ENCODE measurements at regions not wholly inside any gene's neighbourhood (a gene's known extent, or its start where the extent isn't known, plus 50 kb on each side); places are given as distances from the start of the nearest gene placed in this dataset.

DNA sequence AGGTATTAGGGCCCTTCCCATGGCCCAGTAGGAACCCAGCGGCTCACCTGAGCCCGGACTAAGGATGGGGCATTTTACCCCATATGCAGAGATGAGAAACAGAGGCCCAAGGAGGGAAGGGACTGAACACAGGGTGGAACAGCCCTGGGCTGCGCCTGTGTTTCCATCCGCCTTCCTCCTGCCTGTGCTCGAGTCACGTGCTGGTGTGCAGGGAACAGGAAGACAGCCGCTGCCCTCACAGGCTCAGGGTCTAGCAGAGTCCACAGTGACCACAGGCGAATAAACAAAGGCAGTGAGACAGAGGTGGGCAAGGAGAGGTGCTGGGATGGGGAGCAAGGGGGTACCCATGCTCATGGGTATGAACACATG lies 129.4 kb downstream of the C9orf50 start:
- no peaks in the 10 kb centered on the region for H3K36me3 Mint-ChIP-seq
- no peak for ATAC-seq
- no peaks in the 10 kb centered on the region for H3K9me3 Mint-ChIP-seq
- DNase-seq: no peak
- peaks cover 0 to 2% (median 0%) of the 10 kb centered on the region in 5 donors for H3K27me3 Mint-ChIP-seq
- H3K27ac Mint-ChIP-seq: peak overlapping the region in 4 of 10 donors; percentile 15 to 85 (median 64)
- H3K4me1 Mint-ChIP-seq: peaks cover 30 to 65% (median 48%) of the 10 kb centered on the region in 4 donors
- no peak overlapping the region for H3K4me3 Mint-ChIP-seq
- POLR2A ChIA-PET: interaction anchor here (2.1 kb wide), 1 partner anchor 31 kb away, joined by 6 read pairs; no protein-coding TSS in a partner anchor

DNA sequence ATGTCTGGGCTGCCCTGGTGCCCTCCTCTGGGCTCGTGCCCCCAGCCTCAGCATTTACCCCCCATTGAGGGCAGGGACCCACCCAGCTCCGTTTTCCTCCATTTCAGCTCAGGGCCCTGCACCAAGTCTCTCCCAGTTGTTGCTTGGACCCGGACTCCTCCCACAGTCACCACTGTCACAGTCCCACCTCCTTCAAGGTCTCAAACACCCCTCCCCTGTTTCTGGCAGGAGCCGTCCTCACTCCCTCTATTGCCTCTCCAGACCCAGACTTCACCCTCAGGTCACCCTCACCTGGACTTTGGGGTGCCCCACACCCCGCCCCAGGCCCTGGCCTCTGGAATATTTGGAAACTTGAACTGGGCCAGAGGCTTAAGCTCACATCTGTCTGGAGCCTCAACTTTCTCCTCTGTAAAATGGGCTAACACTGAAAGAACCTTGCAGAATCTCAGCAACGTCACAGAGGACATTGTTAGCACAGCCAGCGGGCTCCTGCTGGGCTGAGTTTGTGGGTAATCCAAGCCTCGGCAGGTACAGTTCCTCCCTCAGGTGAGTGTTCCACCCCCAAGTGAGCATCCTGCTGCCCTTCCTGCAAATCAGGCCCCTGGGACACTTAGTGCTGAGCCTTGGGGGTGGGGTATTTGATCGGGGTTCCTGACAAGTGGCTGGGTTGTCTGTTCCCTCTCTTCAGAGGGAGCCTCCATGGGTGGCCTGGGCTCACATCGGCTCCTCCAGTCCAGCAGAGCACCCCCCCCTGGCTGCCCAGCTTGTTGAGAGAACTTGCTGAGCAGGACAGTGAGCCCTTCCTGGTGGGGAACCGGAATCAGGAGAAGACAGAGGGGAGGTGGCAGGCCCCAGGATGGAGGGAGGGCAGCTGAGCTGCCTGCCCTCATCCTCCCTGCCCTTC lies 130.1 kb downstream of the C9orf50 start:
- Mint-ChIP-seq H3K36me3 (no peaks in the 10 kb centered on the region), H3K27me3 (peaks cover 0 to 2% (median 0%) of the 10 kb centered on the region in 5 donors), H3K9me3 (no peaks in the 10 kb centered on the region), H3K4me3 (peak overlapping the region in 9 of 10 donors; percentile 60 to 92 (median 84)), H3K27ac (peak overlapping the region; percentile 81 to 98 (median 92)), H3K4me1 (peaks cover 30 to 68% (median 46%) of the 10 kb centered on the region in 4 donors)
- DNase-seq: no peak
- POLR2A ChIA-PET: interaction anchor here (0.5 to 2.5 kb wide), 5 partner anchors 10 to 254 kb away, joined by 3 to 9 read pairs (median 4); no protein-coding TSS in a partner anchor
- ATAC-seq: no peak

GRCh38 chr9:129489838-129490582 lies 130.9 kb downstream of the C9orf50 start:
- H3K4me3 Mint-ChIP-seq: peak overlapping the region; percentile 55 to 92 (median 86)
- ATAC-seq (peak; percentile 53 to 83), DNase-seq (peak in 9 of 10 donors; percentile 48 to 90 (median 78))
- peak overlapping the region; percentile 81 to 98 (median 94) for H3K27ac Mint-ChIP-seq
- peaks cover 0 to 2% (median 0%) of the 10 kb centered on the region in 5 donors for H3K27me3 Mint-ChIP-seq
- H3K36me3 Mint-ChIP-seq: no peaks in the 10 kb centered on the region
- POLR2A ChIA-PET: interaction anchor here (0.5 to 2.5 kb wide), 8 partner anchors 8 to 254 kb away, joined by 3 to 9 read pairs (median 4); no protein-coding TSS in a partner anchor
- peaks cover 37 to 73% (median 41%) of the 10 kb centered on the region in 4 donors for H3K4me1 Mint-ChIP-seq
- H3K9me3 Mint-ChIP-seq: no peaks in the 10 kb centered on the region

DNA sequence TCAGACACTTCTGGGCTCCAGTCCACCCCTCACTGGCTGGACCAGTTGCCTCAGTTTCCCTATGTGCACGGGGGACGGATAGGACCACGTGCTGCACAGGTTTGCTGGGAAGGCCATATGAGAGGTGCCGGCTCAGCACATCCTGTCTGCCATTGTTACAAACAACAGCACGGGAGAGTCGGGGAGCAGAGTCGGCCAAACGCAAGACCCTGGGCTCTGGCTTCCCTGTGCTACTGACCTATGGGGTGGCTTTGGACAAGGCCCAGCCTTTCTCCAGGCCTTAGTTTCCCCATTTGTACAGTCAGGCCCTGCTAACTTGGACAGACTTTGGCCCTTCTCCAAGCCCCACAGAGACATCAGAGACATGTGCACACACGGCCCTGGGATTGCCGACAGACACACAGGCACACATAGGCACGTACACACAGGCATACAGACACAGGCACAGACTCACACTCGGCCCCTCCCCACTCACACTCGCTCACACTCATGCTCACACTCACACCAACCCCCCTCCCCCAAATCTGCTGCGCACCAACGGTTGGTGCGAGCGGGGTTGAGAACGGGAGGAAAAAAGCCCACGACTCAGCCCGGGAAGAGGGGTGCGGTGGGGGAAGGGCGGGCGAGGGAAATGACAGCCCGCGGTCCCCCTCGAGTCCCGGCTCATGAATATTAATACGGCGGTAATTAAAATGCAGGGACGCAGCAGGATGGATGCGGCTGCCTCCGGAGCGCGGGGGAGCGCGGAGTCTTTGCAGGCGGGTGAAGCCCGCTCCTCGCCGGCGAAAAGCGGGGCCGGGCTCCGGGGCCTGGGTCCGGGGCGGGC lies 133.0 kb downstream of the C9orf50 start:
- DNase-seq (peak in 3 of 10 donors; percentile 21 to 72 (median 36)), ATAC-seq (peak; percentile 15 to 16)
- H3K4me3 Mint-ChIP-seq: peak overlapping the region; percentile 60 to 91 (median 84)
- H3K4me1 Mint-ChIP-seq: peaks cover 39 to 83% (median 53%) of the 10 kb centered on the region in 4 donors
- H3K27ac Mint-ChIP-seq: peak overlapping the region; percentile 82 to 96 (median 94)
- H3K9me3 Mint-ChIP-seq: no peaks in the 10 kb centered on the region
- H3K27me3 Mint-ChIP-seq: peaks cover 0 to 2% (median 0%) of the 10 kb centered on the region in 5 donors
- POLR2A ChIA-PET: no interaction called here
- H3K36me3 Mint-ChIP-seq: no peaks in the 10 kb centered on the region

GRCh38 chr9:129486756-129487657 lies 133.9 kb downstream of the C9orf50 start:
- peak overlapping the region in 9 of 10 donors; percentile 55 to 89 (median 78) for H3K4me3 Mint-ChIP-seq
- DNase-seq: no peak
- ATAC-seq: no peak

DNA sequence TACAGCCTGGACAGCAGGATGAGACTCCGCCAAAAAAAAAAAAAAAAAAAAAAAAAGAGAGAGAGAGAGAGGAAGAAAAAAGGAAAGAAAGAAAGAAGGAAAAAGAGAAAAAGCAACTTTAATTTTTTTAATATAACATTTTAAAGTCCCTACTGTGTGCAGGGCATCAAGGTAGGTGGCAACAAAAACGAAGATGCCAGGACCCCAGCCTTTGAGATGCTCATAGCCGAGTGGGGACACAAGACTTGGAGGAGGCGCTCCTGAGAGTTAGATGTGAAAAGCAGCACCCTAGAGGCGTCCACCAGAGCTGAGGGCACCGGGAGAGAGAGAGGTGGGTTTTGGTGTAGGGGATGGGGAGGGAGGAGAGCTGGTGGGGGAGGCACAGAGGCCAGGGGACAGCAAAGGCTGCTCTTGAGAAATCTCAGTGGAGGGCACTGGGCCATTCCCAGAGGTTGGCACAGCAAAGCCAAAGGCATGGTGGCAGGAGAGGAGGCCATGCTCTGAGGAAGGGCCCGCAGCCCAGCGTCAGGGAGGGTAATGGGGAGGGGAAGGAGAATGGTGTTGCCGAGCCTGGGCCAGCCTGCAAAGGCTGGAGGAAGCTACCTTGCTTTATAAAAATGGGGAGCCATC lies 135.6 kb downstream of the C9orf50 start:
- ATAC-seq (no peak), DNase-seq (no peak)
- Mint-ChIP-seq H3K36me3 (no peaks in the 10 kb centered on the region), H3K4me3 (peak overlapping the region in 1 of 10 donors; percentile 69), H3K4me1 (peaks cover 29 to 63% (median 46%) of the 10 kb centered on the region in 4 donors), H3K27me3 (peaks cover 0 to 9% (median 3%) of the 10 kb centered on the region in 5 donors), H3K9me3 (no peaks in the 10 kb centered on the region), H3K27ac (peak overlapping the region in 8 of 10 donors; percentile 18 to 96 (median 80))
- POLR2A ChIA-PET: interaction anchor here (0.7 to 1.5 kb wide), 4 partner anchors 23 to 1043 kb away, joined by 3 to 6 read pairs (median 4); partner anchors contain the start of gene NTMT1

More at GRCh38 chr9:129486756-129487657, 133.9 kb downstream of the C9orf50 start:
- H3K36me3 Mint-ChIP-seq: no peaks in the 10 kb centered on the region
- H3K27ac Mint-ChIP-seq: peak overlapping the region; percentile 75 to 96 (median 92)
- peaks cover 0 to 2% (median 0%) of the 10 kb centered on the region in 5 donors for H3K27me3 Mint-ChIP-seq
- H3K9me3 Mint-ChIP-seq: no peaks in the 10 kb centered on the region
- POLR2A ChIA-PET: interaction anchor here (0.9 kb wide), 1 partner anchor 27 kb away, joined by 3 read pairs; no protein-coding TSS in a partner anchor
- peaks cover 36 to 79% (median 51%) of the 10 kb centered on the region in 4 donors for H3K4me1 Mint-ChIP-seq

GRCh38 chr9:129484352-129485000 lies 136.4 kb downstream of the C9orf50 start:
- ATAC-seq: no peak
- POLR2A ChIA-PET: interaction anchor here (0.8 to 3.0 kb wide), 6 partner anchors 9 to 141 kb away, joined by 3 to 23 read pairs (median 4); partner anchors contain the start of gene NTMT1
- no peak for DNase-seq
- peaks cover 26 to 55% (median 41%) of the 10 kb centered on the region in 4 donors for H3K4me1 Mint-ChIP-seq
- H3K27ac Mint-ChIP-seq: peak overlapping the region in 8 of 10 donors; percentile 4 to 90 (median 48)
- peak overlapping the region in 8 of 10 donors; percentile 24 to 78 (median 69) for H3K4me3 Mint-ChIP-seq
- peaks cover 0 to 12% (median 3%) of the 10 kb centered on the region in 5 donors for H3K27me3 Mint-ChIP-seq
- no peaks in the 10 kb centered on the region for H3K9me3 Mint-ChIP-seq
- no peaks in the 10 kb centered on the region for H3K36me3 Mint-ChIP-seq

DNA sequence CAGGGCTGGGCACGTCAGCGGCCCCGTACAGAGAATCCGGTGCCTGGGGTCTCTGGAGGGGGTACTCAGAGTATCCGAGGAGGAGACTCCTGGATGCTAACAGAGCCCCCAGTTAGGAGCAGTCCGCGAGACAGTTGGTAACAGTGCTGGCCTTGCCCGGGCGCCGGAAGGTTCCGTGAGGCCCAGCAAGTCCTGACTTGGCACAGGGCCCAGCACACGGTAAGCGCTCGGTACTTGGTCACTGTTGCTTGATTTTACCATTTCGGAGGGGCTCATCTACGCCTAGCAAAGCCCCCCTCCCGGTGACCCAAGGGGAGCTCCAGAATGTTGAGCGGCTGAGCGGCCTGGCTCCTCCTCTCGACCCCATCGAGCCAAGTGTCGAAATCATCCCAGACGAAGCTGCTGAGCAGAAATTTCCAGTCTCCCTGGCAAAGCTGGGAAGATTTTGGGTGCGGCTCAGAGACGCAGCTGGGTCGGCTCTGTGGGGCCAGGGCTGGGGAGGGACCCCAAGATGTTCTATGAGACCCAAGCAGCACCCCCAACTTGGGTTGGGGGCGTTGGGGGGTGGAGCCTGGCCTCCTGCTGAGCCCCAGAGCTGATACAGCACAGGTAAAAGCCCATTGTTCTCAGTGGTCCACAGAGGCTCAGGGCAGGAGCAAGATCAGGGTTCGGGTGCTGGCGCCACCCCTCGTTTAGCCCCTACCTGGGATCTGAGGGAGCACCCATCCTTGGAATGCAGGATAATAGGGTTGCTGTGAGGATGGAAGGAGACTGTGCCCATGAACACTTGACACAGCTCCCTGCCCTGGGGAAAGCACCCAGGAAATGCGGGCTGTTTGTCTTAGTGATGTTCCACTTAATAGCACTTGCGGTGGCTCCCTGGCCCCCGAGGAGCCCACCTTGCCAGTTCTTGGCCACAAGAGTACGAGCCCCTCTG lies 137.2 kb downstream of the C9orf50 start:
- no peaks in the 10 kb centered on the region for H3K36me3 Mint-ChIP-seq
- DNase-seq (peak in 5 of 10 donors; percentile 23 to 44 (median 31)), ATAC-seq (peak; percentile 5 to 46)
- POLR2A ChIA-PET: interaction anchor here (0.8 to 3.0 kb wide), 8 partner anchors 8 to 100 kb away, joined by 3 to 23 read pairs (median 4); no protein-coding TSS in a partner anchor
- peaks cover 0 to 17% (median 3%) of the 10 kb centered on the region in 5 donors for H3K27me3 Mint-ChIP-seq
- peaks cover 22 to 50% (median 36%) of the 10 kb centered on the region in 4 donors for H3K4me1 Mint-ChIP-seq
- H3K9me3 Mint-ChIP-seq: no peaks in the 10 kb centered on the region
- peak overlapping the region; percentile 13 to 90 (median 54) for H3K27ac Mint-ChIP-seq
- peak overlapping the region; percentile 45 to 78 (median 70) for H3K4me3 Mint-ChIP-seq
